ENCODE measurements at regions not wholly inside any gene's neighbourhood (a gene's known extent, or its start where the extent isn't known, plus 50 kb on each side); places are given as distances from the start of the nearest gene placed in this dataset.

DNA sequence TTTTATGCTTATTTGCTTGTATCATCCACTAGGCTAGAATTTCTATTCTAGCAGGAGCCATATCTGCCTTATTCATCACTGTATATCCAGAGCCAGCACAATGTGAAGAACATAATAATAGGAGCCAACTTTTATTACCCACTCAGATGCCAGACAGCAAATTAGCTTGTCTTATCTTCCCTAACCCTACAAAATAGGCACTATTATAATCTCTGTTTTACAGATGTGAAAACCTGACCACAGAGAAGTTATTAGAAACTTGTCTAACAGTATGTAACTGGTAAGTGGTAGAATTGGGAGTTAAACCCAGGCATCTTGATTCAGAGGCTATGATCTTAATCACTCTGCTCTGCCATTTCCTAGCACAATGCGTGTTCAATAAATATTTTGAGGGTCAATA lies 579.5 kb downstream of the CAAP1 start:
- no peaks in the 10 kb centered on the region for H3K36me3 ChIP-seq
- TF ChIP-seq, protein P1, sequence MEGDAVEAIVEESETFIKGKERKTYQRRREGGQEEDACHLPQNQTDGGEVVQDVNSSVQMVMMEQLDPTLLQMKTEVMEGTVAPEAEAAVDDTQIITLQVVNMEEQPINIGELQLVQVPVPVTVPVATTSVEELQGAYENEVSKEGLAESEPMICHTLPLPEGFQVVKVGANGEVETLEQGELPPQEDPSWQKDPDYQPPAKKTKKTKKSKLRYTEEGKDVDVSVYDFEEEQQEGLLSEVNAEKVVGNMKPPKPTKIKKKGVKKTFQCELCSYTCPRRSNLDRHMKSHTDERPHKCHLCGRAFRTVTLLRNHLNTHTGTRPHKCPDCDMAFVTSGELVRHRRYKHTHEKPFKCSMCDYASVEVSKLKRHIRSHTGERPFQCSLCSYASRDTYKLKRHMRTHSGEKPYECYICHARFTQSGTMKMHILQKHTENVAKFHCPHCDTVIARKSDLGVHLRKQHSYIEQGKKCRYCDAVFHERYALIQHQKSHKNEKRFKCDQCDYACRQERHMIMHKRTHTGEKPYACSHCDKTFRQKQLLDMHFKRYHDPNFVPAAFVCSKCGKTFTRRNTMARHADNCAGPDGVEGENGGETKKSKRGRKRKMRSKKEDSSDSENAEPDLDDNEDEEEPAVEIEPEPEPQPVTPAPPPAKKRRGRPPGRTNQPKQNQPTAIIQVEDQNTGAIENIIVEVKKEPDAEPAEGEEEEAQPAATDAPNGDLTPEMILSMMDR (IDR thresholded peaks at IDR 0.05) = no peak
- H3K27me3 ChIP-seq = no peaks in the 10 kb centered on the region
- no peak for DNase-seq
- no peaks in the 10 kb centered on the region for H3K9me3 ChIP-seq
- no peak overlapping the region for H3K9ac ChIP-seq (ENCODE audit: low read depth in 2 of 2, low read length in 2 of 2)
- no peaks in the 10 kb centered on the region for H3K4me1 ChIP-seq
- H3K4me3 ChIP-seq = no peak overlapping the region
- intact Hi-C loops (cut with DNase I) = no loop called here
- H3K27ac ChIP-seq = no peak overlapping the region

DNA sequence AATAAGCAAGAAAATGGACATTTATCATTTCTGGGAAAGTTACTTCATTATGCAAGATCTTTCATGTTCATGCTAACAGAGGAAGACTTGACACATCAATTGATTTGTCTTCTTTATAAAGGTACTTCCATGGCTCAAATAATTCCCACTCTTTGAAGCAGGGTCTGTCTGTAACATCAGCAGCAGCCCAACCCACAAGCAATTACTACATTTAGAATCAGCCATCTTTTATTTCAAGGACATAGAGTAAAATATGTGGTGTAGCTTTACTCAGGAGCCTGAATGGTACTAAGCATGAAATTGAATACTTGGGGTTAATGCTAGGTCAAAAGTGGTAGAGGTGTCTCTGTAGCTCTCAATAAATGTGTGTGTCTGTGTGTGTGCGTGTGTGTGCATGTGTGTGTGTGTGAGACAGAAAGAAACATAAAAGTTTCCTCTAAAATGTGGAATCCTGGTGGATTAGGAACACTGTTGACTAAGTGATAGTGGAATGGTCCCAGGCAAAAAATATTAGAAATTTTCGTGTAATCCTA lies 581.1 kb downstream of the CAAP1 start:
- no peak overlapping the region for H3K27ac ChIP-seq
- H3K9ac ChIP-seq (ENCODE audit: low read depth in 2 of 2, low read length in 2 of 2) = no peak overlapping the region
- TF ChIP-seq, protein P1 (IDR thresholded peaks at IDR 0.05) = no peak
- no peak overlapping the region for H3K4me3 ChIP-seq
- H3K9me3 ChIP-seq = no peaks in the 10 kb centered on the region
- DNase-seq = no peak
- H3K4me1 ChIP-seq = no peaks in the 10 kb centered on the region
- intact Hi-C loops (cut with DNase I) = no loop called here
- no peaks in the 10 kb centered on the region for H3K36me3 ChIP-seq
- no peaks in the 10 kb centered on the region for H3K27me3 ChIP-seq

DNA sequence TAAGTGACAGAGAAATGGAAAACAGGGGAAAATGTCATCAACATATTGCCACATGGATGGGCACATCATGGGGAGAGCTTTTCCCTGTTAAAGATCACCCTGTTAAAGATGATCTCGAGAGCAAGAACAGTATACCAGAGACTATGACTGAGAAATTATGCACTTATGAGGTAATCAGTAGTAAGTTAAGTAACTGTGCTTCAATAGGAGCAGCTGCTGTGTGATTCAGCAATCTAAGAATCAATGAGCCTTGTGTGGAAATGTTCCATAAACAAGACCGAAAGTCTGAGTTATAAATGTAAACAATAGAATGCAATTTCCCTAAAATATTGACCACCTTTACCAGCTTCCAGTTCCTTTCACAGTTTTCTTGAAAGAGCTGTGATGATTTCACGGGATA lies 582.3 kb downstream of the CAAP1 start:
- no peaks in the 10 kb centered on the region for H3K4me1 ChIP-seq
- no peak overlapping the region for H3K4me3 ChIP-seq
- no peaks in the 10 kb centered on the region for H3K9me3 ChIP-seq
- intact Hi-C loops (cut with DNase I) = no loop called here
- TF ChIP-seq, protein P1 (IDR thresholded peaks at IDR 0.05) = no peak
- no peaks in the 10 kb centered on the region for H3K36me3 ChIP-seq
- no peaks in the 10 kb centered on the region for H3K27me3 ChIP-seq
- no peak overlapping the region for H3K9ac ChIP-seq (ENCODE audit: low read depth in 2 of 2, low read length in 2 of 2)
- no peak for DNase-seq
- no peak overlapping the region for H3K27ac ChIP-seq

DNA sequence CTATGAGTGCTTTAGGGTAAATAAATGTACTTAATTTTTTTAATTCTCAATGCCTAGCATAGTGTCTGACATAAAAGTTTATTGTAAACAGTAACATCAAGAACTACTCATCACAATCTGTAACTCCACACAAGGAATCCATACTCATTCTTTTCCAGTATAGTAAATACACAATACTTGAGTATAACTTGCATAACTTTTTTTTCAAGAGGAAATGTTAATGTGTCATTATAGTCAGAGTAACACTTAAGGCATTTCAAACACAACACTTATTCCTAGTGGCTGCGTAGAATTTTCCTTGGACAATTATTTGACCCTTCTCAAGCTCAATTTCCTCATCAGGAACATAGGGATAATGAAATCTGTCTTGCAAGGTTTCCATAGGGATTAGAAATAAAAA lies 584.3 kb downstream of the CAAP1 start:
- H3K9ac ChIP-seq (ENCODE audit: low read depth in 2 of 2, low read length in 2 of 2) = no peak overlapping the region
- intact Hi-C loops (cut with DNase I) = no loop called here
- no peak overlapping the region for H3K4me3 ChIP-seq
- DNase-seq = no peak
- no peaks in the 10 kb centered on the region for H3K27me3 ChIP-seq
- H3K27ac ChIP-seq = no peak overlapping the region
- TF ChIP-seq, protein P1 (IDR thresholded peaks at IDR 0.05) = no peak
- no peaks in the 10 kb centered on the region for H3K9me3 ChIP-seq
- H3K36me3 ChIP-seq = no peaks in the 10 kb centered on the region
- H3K4me1 ChIP-seq = no peaks in the 10 kb centered on the region

DNA sequence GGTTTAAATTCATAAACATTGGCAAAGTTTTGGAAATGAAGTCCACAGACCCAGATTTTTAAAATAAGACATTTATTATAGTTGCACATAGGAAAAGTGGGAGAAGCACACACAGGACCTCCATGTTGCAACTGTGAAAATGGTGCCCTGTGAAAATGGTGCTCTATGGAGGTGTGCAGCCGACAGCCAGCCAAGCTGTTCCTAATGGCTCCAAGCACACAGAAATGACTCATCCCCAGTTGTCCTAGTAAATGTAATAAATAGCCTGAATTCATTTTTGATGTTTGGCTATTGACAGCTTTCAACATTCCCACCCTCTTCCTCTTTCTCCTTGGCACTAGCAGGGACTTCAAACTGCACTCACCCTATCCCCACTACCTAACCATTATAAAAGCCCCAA lies 590.9 kb downstream of the CAAP1 start:
- intact Hi-C loops (cut with DNase I) = no loop called here
- Histone ChIP-seq H3K4me3 (no peak overlapping the region), H3K4me1 (no peaks in the 10 kb centered on the region), H3K9ac (ENCODE audit: low read depth in 2 of 2, low read length in 2 of 2) (no peak overlapping the region), H3K27me3 (no peaks in the 10 kb centered on the region), H3K9me3 (no peaks in the 10 kb centered on the region), H3K36me3 (no peaks in the 10 kb centered on the region), H3K27ac (no peak overlapping the region)
- TF ChIP-seq, protein P1 (IDR thresholded peaks at IDR 0.05) = no peak
- no peak for DNase-seq

DNA sequence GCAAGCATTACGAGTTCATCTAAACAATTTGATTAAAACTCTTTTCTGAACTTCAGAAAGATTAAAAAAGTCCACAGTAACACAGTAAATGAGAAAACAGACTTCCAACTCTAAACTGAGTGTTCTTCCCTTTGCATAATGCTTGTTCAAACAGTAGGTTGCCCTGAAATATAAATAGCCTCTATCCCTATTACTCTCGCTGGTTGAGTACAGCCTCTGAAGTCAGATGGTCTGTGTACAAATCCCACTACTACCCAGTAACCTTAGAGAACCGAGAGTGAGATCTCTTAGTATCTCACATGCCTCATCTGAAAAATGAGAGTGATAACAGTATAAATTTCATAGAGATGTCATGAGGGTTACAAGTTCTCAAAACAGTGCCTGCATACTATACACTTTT lies 591.6 kb downstream of the CAAP1 start:
- DNase-seq = no peak
- intact Hi-C loops (cut with DNase I) = no loop called here
- TF ChIP-seq, protein P1 (IDR thresholded peaks at IDR 0.05) = no peak
- Histone ChIP-seq H3K9ac (ENCODE audit: low read depth in 2 of 2, low read length in 2 of 2) (no peak overlapping the region), H3K4me3 (no peak overlapping the region), H3K9me3 (no peaks in the 10 kb centered on the region), H3K4me1 (no peaks in the 10 kb centered on the region), H3K36me3 (no peaks in the 10 kb centered on the region), H3K27me3 (no peaks in the 10 kb centered on the region), H3K27ac (no peak overlapping the region)
